HG03565 (cell line): ENCODE measurements at regions not wholly inside any gene's neighbourhood (a gene's known extent, or its start where the extent isn't known, plus 50 kb on each side); places are given as distances from the start of the nearest gene placed in this dataset.

Experiments used
- ATAC-seq: cut with Tn5 transposase; IDR thresholded peaks from one replicate; pipeline ENCODE4 v1.9.1; 2021; ENCODE audit warnings: mild to moderate bottlenecking, moderate library complexity; ENCODE audit not compliant: unreplicated experiment

GRCh38 chr10:106473129-106473685 lies 691.3 kb downstream of the SORCS1 start:
- ATAC-seq = no peak

- ATAC-seq = no peak
These were observed 697.0 kb downstream of the SORCS1 start for GRCh38 chr10:106467506-106467905.

- no peak for ATAC-seq
These were observed 707.0 kb downstream of the SORCS1 start for GRCh38 chr10:106457522-106457921.

- no peak for ATAC-seq
These were observed 710.3 kb downstream of the SORCS1 start for GRCh38 chr10:106454233-106454632.

- no peak for ATAC-seq
These were observed 713.5 kb downstream of the SORCS1 start for GRCh38 chr10:106450966-106451365.

- no peak for ATAC-seq
These were observed 717.6 kb downstream of the SORCS1 start for GRCh38 chr10:106446920-106447319.

GRCh38 chr10:106442223-106442622 lies 722.3 kb downstream of the SORCS1 start:
- no peak for ATAC-seq

GRCh38 chr10:106440767-106441166 lies 723.7 kb downstream of the SORCS1 start:
- no peak for ATAC-seq

- no peak for ATAC-seq
These were observed 724.2 kb downstream of the SORCS1 start for GRCh38 chr10:106440355-106440754.

GRCh38 chr10:106439366-106439765 lies 725.1 kb downstream of the SORCS1 start:
- no peak for ATAC-seq

GRCh38 chr10:106438386-106438785 lies 726.1 kb downstream of the SORCS1 start:
- no peak for ATAC-seq

- ATAC-seq = no peak
These were observed 728.3 kb downstream of the SORCS1 start for GRCh38 chr10:106436123-106436715.

- ATAC-seq = no peak
These were observed 729.4 kb downstream of the SORCS1 start for GRCh38 chr10:106435081-106435480.

GRCh38 chr10:106424981-106425380 lies 739.5 kb downstream of the SORCS1 start:
- ATAC-seq = no peak

GRCh38 chr10:106424054-106424453 lies 740.5 kb downstream of the SORCS1 start:
- ATAC-seq = no peak

GRCh38 chr10:106410331-106410730 lies 754.2 kb downstream of the SORCS1 start:
- no peak for ATAC-seq

GRCh38 chr10:106405141-106405540 lies 759.4 kb downstream of the SORCS1 start:
- no peak for ATAC-seq

- no peak for ATAC-seq
These were observed 762.0 kb downstream of the SORCS1 start for GRCh38 chr10:106402458-106402857.

GRCh38 chr10:106401967-106402366 lies 762.5 kb downstream of the SORCS1 start:
- ATAC-seq = no peak

GRCh38 chr10:106401161-106401560 lies 763.3 kb downstream of the SORCS1 start:
- no peak for ATAC-seq

- ATAC-seq = no peak
These were observed 765.4 kb downstream of the SORCS1 start for GRCh38 chr10:106399112-106399511.

GRCh38 chr10:106396192-106396591 lies 768.3 kb downstream of the SORCS1 start:
- no peak for ATAC-seq
